Endothelial cell (in vitro differentiated cells): ENCODE measurements at regions not wholly inside any gene's neighbourhood (a gene's known extent, or its start where the extent isn't known, plus 50 kb on each side); places are given as distances from the start of the nearest gene placed in this dataset.

Experiments
- DNase-seq: peaks from one replicate; pipeline ENCODE4 v3.0.0; 2021; ENCODE audit warnings: low spot score
- H3K27ac Mint-ChIP-seq: one replicate; pipeline ENCODE4 v1.8.0; 2021; ENCODE audit warnings: mixed read lengths, inconsistent platforms; ENCODE audit not compliant: unreplicated experiment
- H3K27me3 Mint-ChIP-seq: one replicate; pipeline ENCODE4 v1.8.0; 2021; ENCODE audit warnings: mild to moderate bottlenecking, moderate library complexity, mixed read lengths, inconsistent platforms; ENCODE audit not compliant: unreplicated experiment
- H3K36me3 Mint-ChIP-seq: one replicate; pipeline ENCODE4 v1.8.0; 2021; ENCODE audit warnings: mild to moderate bottlenecking, low read depth, mixed read lengths, inconsistent platforms; ENCODE audit not compliant: unreplicated experiment
- H3K4me1 Mint-ChIP-seq: one replicate; pipeline ENCODE4 v1.8.0; 2021; ENCODE audit warnings: mild to moderate bottlenecking, mixed read lengths, inconsistent platforms; ENCODE audit not compliant: unreplicated experiment
- H3K4me3 Mint-ChIP-seq: one replicate; pipeline ENCODE4 v1.8.0; 2021; ENCODE audit warnings: mild to moderate bottlenecking, mixed read lengths, inconsistent platforms; ENCODE audit not compliant: unreplicated experiment
- H3K9me3 Mint-ChIP-seq: one replicate; pipeline ENCODE4 v1.8.0; 2021; ENCODE audit warnings: mixed read lengths, inconsistent platforms; ENCODE audit not compliant: unreplicated experiment
- TF ChIP-seq, protein P1 (sequence below): fragments of 200-600 bp; sonication (generic); IDR thresholded peaks from one replicate; pipeline ENCODE4 v1.5.0; 2021; ENCODE audit warnings: antibody characterized with exemption; ENCODE audit not compliant: unreplicated experiment

DNA sequence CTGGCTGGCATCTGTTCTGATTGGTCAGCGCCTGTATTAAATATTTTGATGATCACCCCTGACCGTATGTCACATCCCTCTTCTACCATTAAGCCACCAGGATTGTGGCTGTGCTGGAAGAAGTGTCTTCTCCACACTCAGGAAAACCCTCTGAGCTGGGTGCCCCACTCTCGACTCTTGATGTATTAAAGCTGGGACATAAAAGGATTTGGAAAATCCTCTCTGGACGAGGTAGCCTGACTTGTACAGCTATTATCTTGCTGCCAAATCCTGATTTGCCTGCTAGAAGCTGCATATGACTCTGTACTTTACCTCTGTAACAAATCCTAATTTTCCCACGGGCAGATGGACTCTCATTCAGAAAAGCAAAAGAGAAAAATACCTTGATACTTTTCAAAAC lies 161.0 kb downstream of the SLC28A3 start:
- Mint-ChIP-seq H3K27ac (no peak overlapping the region), H3K4me3 (no peak overlapping the region), H3K4me1 (peaks cover 6% of the 10 kb centered on the region), H3K27me3 (no peaks in the 10 kb centered on the region), H3K36me3 (no peaks in the 10 kb centered on the region), H3K9me3 (no peaks in the 10 kb centered on the region)
- TF ChIP-seq, protein P1, sequence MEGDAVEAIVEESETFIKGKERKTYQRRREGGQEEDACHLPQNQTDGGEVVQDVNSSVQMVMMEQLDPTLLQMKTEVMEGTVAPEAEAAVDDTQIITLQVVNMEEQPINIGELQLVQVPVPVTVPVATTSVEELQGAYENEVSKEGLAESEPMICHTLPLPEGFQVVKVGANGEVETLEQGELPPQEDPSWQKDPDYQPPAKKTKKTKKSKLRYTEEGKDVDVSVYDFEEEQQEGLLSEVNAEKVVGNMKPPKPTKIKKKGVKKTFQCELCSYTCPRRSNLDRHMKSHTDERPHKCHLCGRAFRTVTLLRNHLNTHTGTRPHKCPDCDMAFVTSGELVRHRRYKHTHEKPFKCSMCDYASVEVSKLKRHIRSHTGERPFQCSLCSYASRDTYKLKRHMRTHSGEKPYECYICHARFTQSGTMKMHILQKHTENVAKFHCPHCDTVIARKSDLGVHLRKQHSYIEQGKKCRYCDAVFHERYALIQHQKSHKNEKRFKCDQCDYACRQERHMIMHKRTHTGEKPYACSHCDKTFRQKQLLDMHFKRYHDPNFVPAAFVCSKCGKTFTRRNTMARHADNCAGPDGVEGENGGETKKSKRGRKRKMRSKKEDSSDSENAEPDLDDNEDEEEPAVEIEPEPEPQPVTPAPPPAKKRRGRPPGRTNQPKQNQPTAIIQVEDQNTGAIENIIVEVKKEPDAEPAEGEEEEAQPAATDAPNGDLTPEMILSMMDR: no peak
- no peak for DNase-seq

DNA sequence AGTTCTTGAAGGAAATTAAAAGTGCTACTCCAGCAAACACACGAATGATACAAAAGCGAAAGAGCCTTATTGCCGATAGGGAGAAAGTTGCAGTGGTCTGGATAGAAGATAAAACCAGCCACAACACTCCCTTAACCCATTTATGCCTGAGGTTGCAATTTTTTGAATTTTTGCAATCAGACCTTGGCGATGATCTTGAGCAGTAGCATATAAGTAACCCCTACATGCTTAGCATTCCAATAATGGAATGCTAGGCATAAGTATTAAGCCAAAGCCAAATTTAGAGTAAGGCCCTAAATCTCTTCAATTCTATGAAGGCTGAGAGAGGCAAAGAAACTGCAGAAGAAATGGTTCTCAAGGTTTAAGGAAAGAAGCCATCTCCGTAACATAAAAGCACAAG lies 153.5 kb downstream of the SLC28A3 start:
- Mint-ChIP-seq H3K9me3 (no peaks in the 10 kb centered on the region), H3K27ac (no peak overlapping the region), H3K4me3 (no peak overlapping the region), H3K27me3 (no peaks in the 10 kb centered on the region), H3K4me1 (peaks cover 2% of the 10 kb centered on the region), H3K36me3 (no peaks in the 10 kb centered on the region)
- TF ChIP-seq, protein P1: no peak
- DNase-seq: no peak

DNA sequence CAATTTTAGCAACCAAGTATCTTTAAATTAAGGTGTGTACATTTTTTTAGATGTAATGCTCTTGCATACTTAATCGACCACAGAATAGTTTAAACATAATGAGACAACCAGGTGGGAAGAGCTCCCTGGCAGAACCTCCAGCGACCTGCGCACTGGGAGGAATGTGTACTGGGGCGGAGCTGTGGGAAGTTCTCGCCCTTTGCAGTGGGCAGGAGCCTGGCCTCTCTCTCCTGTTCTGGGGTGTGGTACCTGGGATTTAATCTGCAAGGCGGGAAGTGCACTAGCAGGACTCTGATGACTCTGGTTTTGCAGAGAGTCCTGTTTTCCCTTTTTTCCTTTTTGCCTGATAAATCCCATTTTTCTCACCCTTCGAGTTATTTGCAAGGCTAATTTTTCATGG lies 150.7 kb downstream of the SLC28A3 start:
- H3K27me3 Mint-ChIP-seq: no peaks in the 10 kb centered on the region

DNA sequence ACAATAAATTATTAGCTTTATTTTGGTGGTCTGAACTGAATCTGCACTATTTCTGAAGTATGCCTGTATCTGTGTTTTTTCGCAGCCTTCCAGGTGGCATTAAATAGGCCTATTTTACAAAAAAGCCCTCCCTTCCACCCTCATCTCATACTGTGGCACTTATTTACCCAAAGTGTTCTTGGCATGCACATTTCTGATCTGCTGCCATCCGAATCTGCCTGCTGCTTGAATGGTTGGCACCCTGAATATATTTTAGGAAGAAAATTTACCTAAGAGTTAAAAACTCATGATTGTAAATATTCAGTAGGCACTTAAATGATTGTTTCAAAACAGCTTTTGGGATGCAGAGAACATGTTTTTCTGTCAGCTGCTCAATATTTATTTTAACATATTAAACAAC lies 150.1 kb downstream of the SLC28A3 start:
- no peak for DNase-seq
- Mint-ChIP-seq H3K27me3 (no peaks in the 10 kb centered on the region), H3K4me1 (peaks cover 7% of the 10 kb centered on the region), H3K27ac (no peak overlapping the region), H3K9me3 (no peaks in the 10 kb centered on the region), H3K36me3 (no peaks in the 10 kb centered on the region), H3K4me3 (no peak overlapping the region)
- TF ChIP-seq, protein P1: no peak

More for the DNA sequence above, 150.7 kb downstream of the SLC28A3 start:
- TF ChIP-seq, protein P1: no peak
- no peak for DNase-seq
- no peak overlapping the region for H3K4me3 Mint-ChIP-seq
- no peak overlapping the region for H3K27ac Mint-ChIP-seq
- H3K4me1 Mint-ChIP-seq: peaks cover 7% of the 10 kb centered on the region
- no peaks in the 10 kb centered on the region for H3K9me3 Mint-ChIP-seq
- H3K36me3 Mint-ChIP-seq: no peaks in the 10 kb centered on the region

DNA sequence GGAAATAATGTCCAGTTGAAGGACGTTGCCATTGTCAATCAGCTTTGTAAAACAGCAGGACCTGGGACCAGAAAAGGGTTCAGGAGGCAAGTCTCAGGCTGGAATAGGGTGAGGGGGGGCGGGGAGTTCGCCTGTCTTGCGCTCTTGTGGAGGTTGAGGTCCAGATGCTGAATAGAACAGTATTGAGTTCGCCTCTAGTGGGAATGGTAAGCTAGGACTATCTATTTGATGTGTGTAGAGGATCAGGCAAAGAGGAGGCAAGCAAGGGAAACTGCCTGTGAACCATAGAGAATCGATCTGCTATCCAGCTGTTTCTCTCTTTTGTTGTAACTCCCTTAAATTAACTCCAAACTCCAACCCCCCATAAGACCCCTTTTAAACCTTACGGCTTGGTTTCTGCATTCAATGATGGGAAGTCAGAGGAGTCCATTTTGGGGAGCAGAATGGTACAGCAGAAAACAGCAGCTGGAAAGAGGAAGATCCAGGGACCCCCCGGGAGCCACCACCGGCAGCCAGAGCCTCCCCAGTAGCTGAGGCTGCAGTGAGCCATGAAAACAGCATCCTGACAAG lies 133.7 kb downstream of the SLC28A3 start:
- TF ChIP-seq, protein P1: no peak

More for the DNA sequence above, 133.7 kb downstream of the SLC28A3 start:
- peaks cover 3% of the 10 kb centered on the region for H3K27me3 Mint-ChIP-seq
- H3K36me3 Mint-ChIP-seq: no peaks in the 10 kb centered on the region
- no peaks in the 10 kb centered on the region for H3K9me3 Mint-ChIP-seq
- H3K4me1 Mint-ChIP-seq: peaks cover 8% of the 10 kb centered on the region
- no peak overlapping the region for H3K27ac Mint-ChIP-seq
- H3K4me3 Mint-ChIP-seq: no peak overlapping the region
- DNase-seq: no peak
